Mesenteric fat pad (tissue), 1 donor: ENCODE measurements at regions not wholly inside any gene's neighbourhood (a gene's known extent, or its start where the extent isn't known, plus 50 kb on each side); places are given as distances from the start of the nearest gene placed in this dataset.
"Not testable (repeated sequence)": the region's sequence is repeated elsewhere in the genome, so short reads cannot be mapped to it uniquely, and the experiment has no call there.

ENCODE experiments used
- DNase-seq: peaks from one replicate; pipeline ENCODE4 v3.0.0-alpha.2; 2020; ENCODE audit warnings: low spot score
- donor health status: DM: yes; HTN: yes; CAD: no.

DNA sequence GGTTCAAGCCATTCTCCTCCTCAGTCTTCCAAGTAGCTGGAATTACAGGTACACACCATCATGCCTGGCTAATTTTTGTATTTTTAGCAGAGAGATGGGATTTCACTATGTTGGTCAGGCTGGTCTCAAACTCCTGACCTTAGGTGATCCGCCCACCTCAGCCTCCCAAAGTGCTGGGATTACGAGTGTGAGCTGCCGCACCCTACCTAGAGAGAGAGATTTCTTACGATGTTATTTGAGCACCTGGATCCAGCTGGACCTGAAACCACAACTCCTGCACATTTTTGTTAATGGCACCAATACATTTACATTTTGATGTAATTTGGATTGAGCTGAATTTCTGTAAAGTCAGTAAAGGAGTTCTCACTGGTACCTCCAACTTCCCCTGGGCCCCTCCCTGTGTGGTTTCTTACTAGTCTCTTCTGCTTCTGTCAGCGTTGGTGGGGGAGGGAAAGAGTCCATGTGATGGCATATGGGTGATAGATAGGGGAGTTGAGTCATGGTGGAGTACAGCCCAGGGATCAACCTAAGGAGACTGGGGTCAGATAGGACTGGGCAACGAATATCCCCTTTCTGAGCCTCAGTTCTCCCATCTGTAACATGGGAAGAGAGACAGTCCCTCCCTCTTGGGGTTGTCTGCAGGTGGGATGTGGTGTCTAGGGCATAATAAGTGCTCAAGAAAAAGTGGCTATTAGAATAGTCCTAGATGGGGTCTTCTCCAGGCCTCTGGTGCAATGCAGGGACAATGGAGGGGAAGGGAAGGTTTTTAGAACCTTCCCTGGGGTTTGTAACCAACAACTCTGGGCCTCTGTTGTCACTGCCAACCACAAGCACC, 83.3 kb upstream of the MED13L start:
- DNase-seq, result no peak

DNA sequence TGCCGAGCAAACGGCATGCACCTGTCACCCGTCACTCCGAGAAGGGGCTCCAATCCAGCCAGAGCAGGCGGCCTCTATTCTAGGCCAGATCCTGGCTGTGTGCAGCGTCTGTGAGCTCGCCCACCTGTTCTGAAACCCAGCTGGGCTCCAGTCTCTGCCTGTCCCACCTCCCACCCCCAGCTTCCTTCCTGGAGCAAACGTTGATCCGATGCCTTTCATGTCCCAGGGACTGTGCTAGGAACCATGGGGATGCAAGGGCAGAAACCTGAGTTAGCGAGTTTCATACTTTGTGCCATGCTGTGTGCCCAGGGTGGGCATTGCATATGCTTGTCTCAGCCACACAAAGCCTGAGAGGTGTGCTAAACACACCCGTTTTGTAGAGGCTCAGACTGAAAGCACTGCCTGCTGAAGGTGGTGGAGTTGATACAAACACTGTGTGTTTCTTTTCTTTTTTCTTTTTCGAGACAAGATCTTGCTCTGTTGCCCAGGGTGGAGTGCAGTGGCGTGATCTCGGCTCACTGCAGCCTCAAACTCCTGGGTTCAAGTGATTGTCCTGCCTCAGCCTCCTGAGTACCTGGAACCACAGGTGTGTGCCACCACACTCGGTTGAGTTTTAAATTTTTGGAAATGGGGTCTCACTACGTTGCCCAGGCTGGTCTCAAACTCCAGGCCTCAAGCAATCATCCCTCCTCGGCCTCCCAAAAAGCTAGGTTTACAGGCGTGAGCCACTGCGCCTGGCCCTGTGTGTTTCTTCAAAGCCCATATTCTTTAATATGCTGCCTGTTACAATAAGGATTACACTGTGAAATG, 84.1 kb upstream of the MED13L start:
- no peak for DNase-seq

DNA sequence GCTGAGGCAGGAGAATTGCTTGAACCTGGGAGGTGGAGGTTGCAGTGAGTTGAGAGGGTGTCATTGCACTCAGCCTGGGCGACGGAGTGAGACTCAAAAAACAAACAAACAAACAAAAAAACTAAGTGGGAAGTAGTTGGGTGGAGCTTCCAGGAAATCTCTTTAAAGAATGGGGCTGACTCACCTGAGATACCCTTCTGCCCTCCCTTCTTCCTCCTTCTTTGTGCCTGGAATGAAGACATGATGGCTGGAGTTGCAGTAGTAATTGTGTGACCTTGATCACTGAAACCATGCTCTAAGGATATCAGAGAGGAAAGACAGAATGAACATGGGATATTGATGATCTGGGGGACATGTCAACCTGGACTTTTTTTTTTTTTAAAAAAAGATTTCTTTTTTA, 87.6 kb upstream of the MED13L start:
- no peak for DNase-seq

DNA sequence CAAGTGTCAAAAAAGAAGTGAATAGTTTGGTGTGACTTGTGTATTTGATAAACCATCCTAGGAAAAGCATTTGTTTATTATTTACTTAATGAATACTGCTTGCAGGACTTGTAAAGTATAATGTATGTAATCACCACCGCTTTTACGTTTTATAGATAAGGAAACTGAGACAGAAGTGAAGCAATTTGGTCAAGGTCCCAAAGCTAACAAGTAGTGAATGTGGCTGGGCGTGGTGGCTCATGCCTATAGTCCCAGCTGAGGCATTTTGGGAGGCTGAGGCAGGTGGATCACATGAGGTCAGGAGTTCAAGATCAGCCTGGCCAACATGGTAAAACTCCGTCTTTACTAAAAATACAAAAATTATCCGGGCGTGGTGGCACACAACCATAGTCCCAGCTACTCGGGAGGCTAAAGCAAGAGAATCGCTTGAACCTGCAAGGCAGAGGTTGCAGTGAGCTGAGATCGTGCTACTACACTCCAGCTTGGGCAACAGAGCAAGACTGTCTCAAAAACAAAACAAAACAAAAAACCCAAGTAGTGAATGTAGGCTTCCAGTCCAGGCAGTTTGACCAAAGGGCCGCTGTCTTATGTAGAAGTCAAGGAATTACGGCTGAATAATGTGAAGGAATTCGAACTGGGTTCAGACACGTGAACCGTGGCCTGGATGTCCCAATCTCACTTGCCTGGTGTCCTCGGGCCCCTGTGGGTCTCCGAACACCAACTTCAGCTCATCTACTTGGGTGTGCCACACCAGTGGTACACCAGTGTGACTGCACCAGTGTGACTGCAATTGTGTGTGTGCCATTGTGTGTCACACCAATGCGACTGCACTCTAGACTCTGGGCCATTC, 88.3 kb upstream of the MED13L start:
- no peak for DNase-seq

DNA sequence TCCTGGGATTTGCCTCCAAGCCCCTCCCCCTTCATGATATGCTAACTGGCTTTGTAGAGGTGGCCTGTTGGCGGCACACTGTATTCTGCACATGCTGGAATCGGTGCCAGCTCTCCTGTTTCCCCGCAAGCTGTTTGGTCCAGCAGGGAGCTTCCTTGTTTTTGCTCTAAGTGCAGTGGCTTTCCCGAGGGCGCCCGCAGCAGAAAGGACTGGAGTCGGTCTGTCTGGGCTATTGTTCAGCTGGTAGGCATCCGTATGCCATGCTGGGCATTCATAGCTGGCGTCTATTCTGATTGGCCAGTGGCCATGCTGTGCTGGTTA, 88.9 kb upstream of the MED13L start:
- DNase-seq, result no peak

DNA sequence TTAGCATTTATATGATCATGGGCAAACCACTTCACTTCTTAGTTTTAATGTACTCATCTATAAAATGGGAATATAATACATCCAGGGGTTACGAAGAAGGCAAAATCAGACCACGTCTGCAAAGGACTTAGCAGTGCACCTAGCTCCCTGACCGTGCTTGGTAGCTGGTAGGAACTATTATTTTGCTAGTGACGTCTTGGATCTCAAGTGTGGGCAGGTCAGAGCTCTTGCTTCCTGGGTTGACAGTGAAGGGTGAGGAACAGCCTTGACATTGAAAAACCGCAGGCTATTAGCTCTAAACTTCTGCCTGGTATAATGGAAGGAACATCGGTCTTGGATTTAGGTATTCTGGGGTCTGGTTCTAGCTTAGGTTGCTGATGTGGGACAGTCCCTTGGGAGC, 89.3 kb upstream of the MED13L start:
- no peak for DNase-seq

DNA sequence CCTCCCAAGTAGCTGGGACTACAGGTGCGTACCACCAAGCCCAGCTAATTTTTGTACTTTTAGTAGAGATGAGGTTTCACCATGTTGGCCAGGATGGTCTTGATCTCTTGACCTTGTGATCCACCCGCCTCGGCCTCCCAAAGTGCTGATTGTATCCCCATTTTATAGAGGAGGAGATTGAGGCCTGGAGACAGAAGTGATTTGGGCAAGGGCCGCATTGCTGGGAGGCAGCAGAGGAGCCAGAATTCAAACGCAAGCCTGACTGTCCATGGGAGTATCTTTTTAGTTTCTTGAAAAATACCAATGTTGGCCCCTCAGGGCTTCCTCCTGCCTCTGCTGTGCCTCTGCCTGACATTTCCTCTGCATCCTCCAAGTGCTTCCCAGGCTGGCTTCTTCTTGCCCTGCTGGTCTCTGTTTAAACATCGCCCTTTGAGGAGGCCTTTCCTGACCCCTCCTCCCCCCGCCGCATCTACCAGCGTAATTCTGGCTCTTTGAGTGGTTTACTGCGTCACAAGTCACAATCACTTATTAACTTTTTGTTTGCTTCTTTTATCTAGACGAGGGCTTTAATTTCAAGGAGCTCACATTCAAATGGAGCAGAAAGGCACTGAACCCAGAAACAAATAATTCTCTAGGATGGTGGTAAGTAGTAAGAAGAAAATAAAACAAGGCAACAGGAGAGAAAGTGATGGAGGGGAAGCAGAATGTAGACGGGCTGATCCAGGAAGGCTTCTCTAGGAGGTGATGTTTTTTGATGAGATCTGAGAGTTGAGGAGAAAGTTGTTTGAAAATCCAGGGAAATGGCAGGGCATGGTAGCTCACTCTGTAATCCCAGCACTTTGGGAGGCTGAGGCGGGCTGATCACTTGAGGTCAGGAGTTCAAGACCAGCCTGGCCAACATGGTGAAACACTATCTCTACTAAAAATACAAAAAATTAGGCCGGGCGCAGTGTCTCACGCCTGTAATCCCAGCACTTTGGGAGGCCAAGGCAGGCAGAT, 91.0 kb upstream of the MED13L start:
- DNase-seq, result no peak

DNA sequence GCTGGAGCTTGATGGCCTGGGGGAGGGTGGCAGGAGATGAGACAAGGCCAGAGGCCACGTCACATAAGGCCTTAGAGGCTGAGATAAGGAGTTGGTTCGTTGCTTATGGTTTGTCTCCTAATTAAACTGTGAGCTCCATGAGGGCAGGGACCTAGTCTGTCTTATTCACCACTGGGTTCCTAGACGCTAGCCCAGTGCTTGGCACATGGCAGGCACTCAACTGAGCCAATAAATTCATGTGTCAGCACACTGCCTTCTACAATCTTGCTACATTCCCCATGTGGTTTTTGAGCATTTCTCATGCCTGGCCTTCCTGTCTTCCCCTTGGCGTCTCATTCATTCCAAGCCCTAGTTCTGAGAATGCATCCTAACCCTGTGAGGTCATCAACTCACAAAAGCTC, 92.5 kb upstream of the MED13L start:
- no peak for DNase-seq

DNA sequence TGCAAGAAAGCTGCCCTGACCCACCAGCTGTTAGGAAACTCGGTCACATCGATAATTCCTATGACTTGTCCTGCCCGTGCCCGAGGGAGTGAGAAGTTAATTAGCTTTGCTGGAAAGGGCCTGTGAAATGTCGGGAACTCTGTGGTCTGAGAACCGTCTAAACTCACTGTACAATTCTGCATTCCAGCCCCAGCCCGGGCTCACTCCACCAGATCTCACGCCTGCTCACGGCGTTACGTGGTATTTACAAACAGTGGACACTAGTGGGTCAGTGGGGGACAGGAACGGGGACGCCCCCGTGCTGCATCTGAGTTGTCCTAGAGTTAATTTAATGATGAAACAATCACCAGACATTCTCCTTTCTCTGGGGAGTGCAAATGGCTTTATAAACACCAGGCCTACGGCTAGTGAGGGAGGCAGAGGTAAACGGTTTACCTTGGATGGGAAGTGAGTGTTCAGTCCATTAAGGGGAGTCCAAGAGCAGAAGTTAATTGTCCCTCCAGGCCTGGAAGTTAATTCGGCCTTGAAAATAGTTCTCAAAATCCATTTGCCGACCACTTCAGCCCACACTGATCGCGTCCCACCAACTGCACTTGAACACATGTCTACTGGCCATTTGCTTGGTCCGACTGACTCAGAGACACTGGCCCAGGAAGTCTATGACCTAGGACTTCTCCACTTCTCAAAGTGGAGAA, 93.5 kb upstream of the MED13L start:
- no peak for DNase-seq

DNA sequence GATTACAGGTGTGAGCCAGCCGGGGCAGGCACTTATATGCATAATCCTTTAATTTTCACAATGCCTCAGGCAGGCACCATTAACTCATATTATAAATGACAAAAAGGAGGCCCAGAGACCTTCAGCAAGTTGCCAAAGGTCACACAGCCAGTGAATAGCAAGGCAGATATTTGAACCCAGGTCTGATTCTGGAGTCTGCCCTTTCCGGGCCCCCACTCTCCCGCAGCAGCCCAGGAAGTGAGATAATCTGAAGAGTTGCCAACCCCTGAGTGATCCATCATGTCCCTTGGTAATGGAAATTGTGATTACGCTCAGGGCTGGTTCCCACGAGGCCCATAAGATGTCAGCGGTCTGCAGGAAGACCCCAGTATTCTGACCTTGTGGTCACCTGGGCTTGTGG, 95.3 kb upstream of the MED13L start:
- no peak for DNase-seq

DNA sequence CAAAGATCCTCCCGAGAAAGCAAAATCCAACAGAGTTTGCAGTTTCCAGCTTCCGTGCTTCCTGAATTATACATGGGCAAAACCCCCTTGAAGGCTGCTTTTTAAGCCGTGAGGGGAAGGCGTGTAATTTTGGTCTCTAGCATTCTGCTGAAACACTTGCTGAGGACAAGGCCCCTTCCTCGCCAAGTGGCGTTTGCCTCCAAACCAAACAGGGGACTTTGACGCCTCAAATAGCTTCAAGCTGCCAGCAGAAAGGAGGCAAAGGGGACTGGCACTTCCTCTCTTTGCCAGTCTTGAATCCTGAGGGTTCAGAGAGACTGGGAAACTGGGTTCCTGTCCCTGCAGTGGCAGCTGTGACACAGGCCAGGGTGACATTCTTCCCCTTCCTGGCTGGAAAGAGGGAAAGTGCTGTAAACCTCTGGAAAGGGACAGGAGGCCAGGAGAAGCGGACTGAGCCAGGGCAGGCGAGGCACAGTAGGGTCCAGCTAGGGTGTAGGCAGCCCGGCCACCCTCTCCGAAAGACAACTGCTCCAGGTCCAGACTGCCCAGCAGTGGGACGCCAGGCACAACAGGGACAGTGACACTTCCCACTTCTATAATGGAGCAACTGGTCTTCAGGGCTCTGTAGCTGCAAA, 96.2 kb upstream of the MED13L start:
- DNase-seq, result no peak

DNA sequence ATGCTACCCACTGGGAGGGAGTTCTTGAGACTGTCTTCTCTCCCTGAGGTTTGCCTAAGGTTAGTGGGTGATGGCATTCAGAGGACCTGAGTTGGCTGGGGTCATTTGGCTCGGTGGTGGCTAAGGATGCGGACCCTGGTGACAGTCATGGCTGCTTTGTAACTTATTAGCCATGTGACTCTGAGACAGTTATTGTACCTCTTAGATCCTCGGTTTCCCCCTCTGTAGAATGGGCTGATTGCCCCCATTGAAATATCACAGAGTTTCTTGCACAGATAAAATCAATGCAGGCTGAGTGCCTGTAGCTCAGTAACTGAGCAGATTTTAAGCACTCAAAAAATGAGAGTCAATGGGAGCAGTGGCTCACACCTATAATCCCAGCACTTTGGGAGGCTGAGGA, 96.7 kb upstream of the MED13L start:
- DNase-seq, result no peak

DNA sequence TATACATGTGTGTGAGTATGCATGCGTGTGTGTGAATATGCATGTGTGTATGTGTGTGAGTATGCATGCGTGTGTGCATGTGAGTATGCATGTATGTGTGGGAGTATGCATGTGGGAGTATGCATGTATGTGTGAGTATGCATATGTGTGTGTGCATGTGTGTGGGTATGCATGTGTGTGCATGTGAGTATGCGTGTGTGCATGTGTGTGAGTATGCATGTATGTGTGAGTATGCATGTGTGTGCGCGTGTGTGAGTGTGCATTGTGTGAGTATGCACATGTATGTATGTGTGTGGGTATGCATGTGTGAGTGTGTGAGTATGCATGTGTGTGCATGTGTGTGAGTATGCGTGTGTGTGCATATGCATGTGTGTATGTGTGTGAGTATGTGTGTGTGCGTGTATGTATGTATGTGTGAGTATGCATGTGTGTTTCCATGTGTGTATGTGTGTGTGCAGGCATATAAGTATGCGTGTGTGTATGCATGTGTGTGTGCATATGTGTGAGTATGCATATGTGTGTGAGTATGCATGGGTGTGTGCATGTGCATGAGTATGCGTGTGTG, 97.9 kb upstream of the MED13L start:
- no peak for DNase-seq

DNA sequence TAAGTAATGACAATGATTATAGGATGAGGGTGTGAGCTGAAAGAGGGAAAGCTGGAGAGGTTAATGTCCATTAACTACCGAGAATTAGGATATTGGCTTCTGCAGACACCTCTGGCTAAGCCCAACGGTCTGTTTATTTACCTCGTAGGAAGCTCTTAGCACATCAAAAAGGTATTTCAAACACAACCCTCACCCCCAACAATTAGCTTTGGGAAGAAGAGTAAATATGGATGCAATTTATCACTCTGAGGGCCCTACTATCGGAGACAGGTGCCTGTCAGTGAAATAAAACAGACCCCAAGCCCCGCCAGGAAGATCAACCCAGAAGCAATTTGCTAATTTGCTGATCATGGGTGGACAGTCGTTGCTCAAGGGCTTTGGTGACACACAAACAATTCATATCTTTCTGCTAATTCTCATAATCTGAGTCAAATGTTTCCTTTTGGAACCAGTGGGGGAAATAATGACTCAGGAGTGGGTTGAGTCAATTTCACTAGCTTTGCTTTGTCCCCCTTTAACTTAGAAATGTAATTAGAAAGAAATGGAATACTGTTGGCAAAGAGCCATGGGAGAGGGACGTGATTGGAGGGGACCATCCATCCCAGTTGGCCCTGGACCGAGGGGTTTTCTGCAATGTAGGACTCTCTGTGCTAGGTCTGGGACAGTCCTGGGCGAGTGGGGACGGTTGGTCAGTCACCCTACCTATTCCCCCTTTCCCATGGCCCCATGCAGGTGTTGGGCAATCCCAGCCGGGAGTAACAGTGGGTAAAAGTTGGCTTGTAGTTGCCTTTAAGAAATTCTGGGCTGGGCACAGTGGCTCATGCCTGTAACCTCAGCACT, 99.1 kb upstream of the MED13L start:
- DNase-seq, result no peak

DNA sequence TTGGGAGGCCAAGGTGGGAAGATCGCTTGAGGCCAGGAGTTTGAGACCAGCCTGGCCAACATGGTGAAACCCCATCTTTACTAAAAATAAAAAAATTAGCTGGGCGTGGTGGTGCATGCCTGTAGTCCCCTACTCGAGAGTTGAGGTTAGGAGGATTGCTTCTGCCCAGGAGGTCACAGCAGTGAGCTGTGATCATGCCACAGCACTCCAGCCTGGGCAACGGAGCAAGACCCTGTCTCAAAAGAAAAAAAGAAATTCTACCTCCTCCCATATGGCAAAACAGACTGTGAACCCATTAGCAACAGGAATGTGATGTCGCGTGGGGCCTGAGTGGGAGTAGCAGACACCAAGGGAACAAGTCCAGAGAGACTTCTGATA, 99.7 kb upstream of the MED13L start:
- not testable (repeated sequence) for DNase-seq

DNA sequence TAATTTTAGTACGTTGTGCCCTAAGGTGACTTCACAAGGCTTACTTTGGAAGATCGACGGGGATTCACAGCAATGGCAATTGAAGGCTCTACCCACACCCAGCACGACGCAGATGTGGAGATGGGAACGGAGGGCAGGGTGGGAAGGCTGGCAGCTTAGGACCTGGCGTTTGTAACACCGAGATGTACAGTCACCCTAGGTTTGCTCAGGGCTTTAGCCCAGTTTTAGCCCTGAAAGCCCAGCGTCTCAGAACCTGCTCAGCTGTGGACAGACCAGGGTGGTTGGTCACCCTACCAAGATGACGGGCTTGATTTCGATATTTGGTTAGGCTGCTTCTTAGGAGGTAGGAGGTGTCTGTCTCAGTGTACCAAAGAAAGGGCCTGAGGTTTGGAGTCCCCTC, 100.5 kb upstream of the MED13L start:
- no peak for DNase-seq

DNA sequence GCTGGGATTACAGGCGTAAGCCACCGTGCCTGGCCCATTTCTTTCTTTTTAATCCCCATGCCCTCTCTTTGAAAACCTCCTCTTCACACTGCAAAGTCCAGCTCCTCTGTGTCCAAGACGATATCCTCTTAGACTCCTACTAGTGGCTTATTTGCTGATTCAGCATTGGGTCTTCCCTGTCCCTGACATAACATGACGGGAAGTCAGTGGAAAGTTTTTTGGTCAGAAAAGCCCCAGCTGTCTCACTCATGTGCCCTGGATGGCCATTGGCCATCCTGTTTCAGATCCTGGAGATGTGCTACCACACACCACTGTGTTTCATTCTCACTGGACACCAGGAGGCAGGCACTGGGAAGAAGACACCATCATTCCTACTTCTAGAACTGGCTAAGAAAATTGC, 102.6 kb upstream of the MED13L start:
- no peak for DNase-seq

DNA sequence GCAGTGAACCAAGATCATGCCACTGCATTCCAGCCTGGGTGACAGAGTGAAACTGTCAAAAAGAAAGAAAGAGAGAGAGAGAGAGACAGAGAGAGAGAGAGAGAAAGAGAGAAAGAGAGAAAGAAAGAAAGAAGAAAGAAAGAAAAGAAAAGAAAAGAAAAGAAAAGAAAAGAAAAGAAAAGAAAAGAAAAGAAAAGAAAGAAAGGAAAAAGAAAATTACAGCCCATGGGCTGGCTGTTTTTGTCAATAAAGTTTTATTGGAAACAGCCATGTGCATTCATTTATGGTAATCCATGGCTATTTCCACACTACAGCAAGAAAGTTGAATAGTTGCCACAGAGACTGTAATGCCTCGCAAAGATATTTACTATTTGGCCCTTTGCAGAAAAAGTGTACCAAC, 103.2 kb upstream of the MED13L start:
- DNase-seq, result not testable (repeated sequence)
